Kidney tubule cell (primary cell): ENCODE measurements at regions not wholly inside any gene's neighbourhood (a gene's known extent, or its start where the extent isn't known, plus 50 kb on each side); places are given as distances from the start of the nearest gene placed in this dataset.
"Not testable (repeated sequence)": the region's sequence is repeated elsewhere in the genome, so short reads cannot be mapped to it uniquely, and the experiment has no call there.

Experiments
- DNase-seq: peaks from one replicate; pipeline ENCODE4 v3.0.0-alpha.2; 2018; ENCODE audit warnings: low spot score

- no peak for DNase-seq
Observed at GRCh38 chr4:72677265-72677664, 108.2 kb upstream of the ADAMTS3 start.

DNA sequence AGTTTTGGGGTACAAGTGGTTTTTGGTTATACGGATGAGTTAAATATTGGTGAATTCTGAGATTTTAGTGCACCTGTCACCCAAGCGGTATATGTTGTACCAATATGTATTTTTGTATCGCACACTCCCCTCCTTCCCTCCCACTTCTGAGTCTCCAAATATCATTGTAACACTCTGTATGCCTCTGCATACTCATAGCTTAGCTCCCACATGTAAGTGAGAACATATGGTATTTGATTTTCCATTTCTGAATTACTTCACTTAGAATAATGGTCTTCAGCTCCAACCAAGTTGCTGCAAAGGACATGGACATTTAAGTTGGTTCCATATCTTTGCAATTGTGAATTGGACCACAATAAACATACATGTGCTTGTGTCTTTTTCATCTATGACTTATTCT, 103.0 kb upstream of the ADAMTS3 start:
- no peak for DNase-seq

- no peak for DNase-seq
Observed at GRCh38 chr4:72670521-72670920, 101.5 kb upstream of the ADAMTS3 start.

DNA sequence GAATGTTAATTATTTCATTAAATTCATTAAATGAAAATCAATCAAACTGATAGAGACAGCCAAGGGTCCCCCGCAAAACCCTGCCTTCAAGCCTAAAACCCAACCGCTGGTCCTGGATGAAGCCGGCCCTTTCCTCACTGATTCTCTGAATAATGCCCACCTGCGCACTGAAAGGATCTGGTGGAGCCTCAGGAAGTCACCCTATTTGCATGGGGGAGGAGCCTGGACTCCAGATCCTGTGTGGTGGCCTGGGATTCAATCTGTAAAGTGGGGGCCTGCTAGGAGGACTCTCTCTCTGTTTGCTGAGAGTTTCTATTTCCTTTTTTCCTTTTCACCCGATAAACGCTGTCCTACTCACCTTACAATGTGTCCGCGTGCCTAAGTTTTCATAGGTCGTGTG, 97.9 kb upstream of the ADAMTS3 start:
- DNase-seq: no peak

DNA sequence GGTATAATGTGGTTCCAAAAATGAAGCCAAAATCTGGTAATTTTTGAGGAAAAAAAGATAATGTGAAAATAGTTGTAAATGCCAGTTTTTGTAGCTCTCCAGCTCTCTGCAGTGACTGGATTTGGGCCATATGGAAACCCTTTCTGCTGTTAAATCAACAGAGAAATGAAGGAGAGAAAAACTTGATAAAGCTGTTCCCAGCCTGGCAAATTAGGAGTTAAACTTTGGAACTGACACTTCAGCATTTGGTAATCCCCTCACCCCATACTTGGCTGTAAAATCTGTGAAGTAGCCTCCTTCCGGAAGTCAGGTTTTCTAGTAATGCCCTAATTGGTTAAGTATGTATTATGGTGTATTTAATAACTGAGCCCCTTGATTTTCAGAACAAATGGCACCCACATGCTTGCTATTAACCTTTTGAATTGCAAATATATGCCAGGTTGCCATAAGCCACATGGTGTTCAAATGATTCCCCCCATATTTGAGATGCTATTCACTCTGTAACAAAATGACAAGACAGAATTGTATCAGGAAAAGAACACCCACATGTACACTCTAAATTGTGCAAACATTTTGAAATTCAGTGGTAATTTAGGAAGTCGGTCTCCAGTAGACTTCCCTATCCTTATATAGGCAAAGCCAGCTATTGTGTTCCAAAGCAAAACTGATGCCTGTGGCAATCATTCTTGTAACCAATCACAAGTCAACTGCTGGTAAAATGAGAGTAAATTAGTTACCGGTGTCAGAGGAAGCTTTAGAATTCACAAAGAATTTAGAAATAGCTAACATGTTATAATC, 96.3 kb upstream of the ADAMTS3 start:
- no peak for DNase-seq

- DNase-seq: no peak
Observed at GRCh38 chr4:72663828-72664227, 94.8 kb upstream of the ADAMTS3 start.

- DNase-seq: no peak
Observed at GRCh38 chr4:72661830-72662229, 92.8 kb upstream of the ADAMTS3 start.

GRCh38 chr4:72641611-72642010, 72.6 kb upstream of the ADAMTS3 start:
- peak; percentile 62 for DNase-seq

GRCh38 chr4:72636866-72637265, 67.8 kb upstream of the ADAMTS3 start:
- not testable (repeated sequence) for DNase-seq

DNA sequence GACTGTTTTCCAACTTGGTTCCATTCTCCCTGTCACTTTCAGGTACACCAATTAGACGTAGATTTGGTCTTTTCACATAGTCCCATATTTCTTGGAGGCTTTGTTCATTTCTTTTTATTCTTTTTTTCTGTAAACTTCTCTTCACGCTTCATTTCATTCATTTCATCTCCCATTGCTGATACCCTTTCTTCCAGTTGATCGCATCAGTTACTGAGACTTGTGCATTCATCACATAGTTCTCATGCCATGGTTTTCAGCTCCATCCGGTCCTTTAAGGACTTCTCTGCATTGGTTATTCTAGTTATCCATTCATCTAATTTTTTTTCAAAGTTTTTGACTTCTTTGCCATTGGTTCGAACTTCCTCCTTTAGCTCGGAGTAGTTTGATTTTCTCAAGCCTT, 66.9 kb upstream of the ADAMTS3 start:
- peak; percentile 54 for DNase-seq

DNA sequence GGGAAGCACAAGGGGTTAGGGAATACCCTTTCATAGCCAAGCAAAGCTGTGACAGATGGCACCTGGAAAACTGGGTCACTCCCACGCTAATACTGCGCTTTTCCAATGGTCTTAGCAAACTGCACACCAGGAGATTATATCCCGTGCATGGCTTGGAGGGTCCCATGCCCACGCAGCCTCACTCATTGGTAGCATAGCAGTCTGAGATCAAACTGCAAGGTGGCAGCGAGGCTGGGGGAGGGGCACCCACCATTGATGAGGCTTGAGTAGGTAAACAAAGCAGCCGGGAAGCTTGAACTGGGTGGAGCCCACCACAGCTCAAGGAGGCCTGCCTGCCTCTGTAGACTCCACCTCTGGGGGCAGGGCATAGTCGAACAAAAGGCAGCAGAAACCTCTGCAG, 63.2 kb upstream of the ADAMTS3 start:
- not testable (repeated sequence) for DNase-seq

DNA sequence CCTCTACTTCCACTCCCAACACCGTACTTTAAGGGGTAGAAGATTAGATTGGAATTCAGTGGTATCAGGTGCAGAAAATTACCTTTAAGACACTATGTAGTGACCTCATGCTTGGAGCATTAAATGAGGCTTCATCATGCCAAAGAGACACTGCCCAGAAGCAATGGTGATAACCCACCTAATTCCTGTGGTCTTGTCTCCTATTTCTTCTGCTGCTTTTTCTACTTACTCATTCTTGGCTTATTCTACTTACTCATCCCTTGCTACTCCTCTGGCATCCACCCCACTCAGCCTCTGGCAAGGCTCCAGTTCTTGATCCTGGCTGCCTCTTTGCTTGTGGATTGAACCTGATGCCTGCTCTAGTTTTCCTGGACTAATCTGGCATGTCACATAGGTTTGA, 62.3 kb upstream of the ADAMTS3 start:
- peak; percentile 98 for DNase-seq

GRCh38 chr4:72629540-72629939, 60.5 kb upstream of the ADAMTS3 start:
- peak; percentile 62 for DNase-seq

GRCh38 chr4:72627723-72628122, 58.7 kb upstream of the ADAMTS3 start:
- no peak for DNase-seq
